GM12878 (cell line): ENCODE measurements at regions not wholly inside any gene's neighbourhood (a gene's known extent, or its start where the extent isn't known, plus 50 kb on each side); places are given as distances from the start of the nearest gene placed in this dataset.

ENCODE experiments used
- ATAC-seq: fragments of 200-7000 bp; cut with Tn5 transposase; 3 replicates; pipeline ENCODE4 v1.9.1; 2020; ENCODE audit warnings: mild to moderate bottlenecking, moderate library complexity
- BruUV-seq: library from RNA; stranded (reverse); fragments of 400-500 nt; replicated peaks from 2 replicates; lab custom pipeline; 2021; lab: Mats Ljungman, UMichigan
- CTCF ChIA-PET: fragments of 300-600 bp; sonication (Branson Sonifier 250); formaldehyde crosslinking; extraction: SDS; loops from one replicate; lab custom pipeline; 2021; ENCODE audit warnings: inconsistent platforms; lab: Yijun Ruan, JAX
- POLR2A ChIA-PET: fragments of 350-600 bp; formaldehyde crosslinking; extraction: SDS; loops from one replicate; lab custom pipeline; 2021; ENCODE audit warnings: inconsistent platforms; lab: Charles Lee
- RAD21 ChIA-PET: fragments of 300-600 bp; sonication (Branson Sonifier 250); formaldehyde crosslinking; loops from one replicate; lab custom pipeline; 2023; ENCODE audit warnings: antibody characterized with exemption; ENCODE audit not compliant: unreplicated experiment; lab: Charles Lee
- SMC1A ChIA-PET: fragments of 300-600 bp; sonication (Branson Sonifier 250); formaldehyde crosslinking; loops from one replicate; lab custom pipeline; 2023; ENCODE audit not compliant: unreplicated experiment, uncharacterized antibody; lab: Charles Lee
- DNase-seq: peaks from one replicate; pipeline ENCODE4 v3.0.0-alpha.2; 2011; ENCODE audit warnings: low read depth, low spot score
- FAIRE-seq: peaks from 3 replicates; lab custom pipeline; 2011; peaks lifted over from hg19 to GRCh38; lab: Jason Lieb, UNC
- H2AFZ ChIP-seq: 2 replicates; pipeline ENCODE4 v1.6.0; 2011; ENCODE audit warnings: low read depth, low read length, control low read depth; ENCODE audit not compliant: control insufficient read depth
- H3K27ac ChIP-seq: 2 replicates; pipeline ENCODE4 v1.5.1; 2011; ENCODE audit warnings: control low read depth; ENCODE audit not compliant: control insufficient read depth, insufficient read depth
- H3K27me3 ChIP-seq, 2 experiments: replicated peaks in 1 of 2; 2 replicates each; pipeline versions ENCODE4 v1.6.0 to v1.6.1; 2011; ENCODE audit warnings: low read length in 1 of 2; ENCODE audit not compliant: control insufficient read depth in 2 of 2, insufficient read depth in 2 of 2
- H3K36me3 ChIP-seq, 2 experiments: 2 replicates each; pipeline ENCODE4 v1.5.1; 2011; ENCODE audit warnings: low read length in 1 of 2; ENCODE audit not compliant: control insufficient read depth in 2 of 2, insufficient read depth in 2 of 2
- H3K4me1 ChIP-seq: 2 replicates; pipeline ENCODE4 v1.6.1; 2011; ENCODE audit warnings: mild to moderate bottlenecking, low read length, moderate library complexity, mixed read lengths; ENCODE audit not compliant: control insufficient read depth, insufficient read depth
- H3K4me2 ChIP-seq: 2 replicates; pipeline ENCODE4 v1.6.0; 2011; ENCODE audit warnings: control low read depth; ENCODE audit not compliant: control insufficient read depth, insufficient read depth
- H3K4me3 ChIP-seq: fragments of 200-600 bp; sonication (generic); 2 replicates; pipeline ENCODE4 v1.5.1; 2016
- H3K79me2 ChIP-seq: 2 replicates; pipeline ENCODE4 v1.6.0; 2011; ENCODE audit warnings: low read length; ENCODE audit not compliant: control insufficient read depth, insufficient read depth
- H3K9ac ChIP-seq: 2 replicates; pipeline ENCODE4 v1.8.0; 2011; ENCODE audit warnings: low read length, control low read depth, mixed read lengths; ENCODE audit not compliant: control insufficient read depth, insufficient read depth
- H3K9me3 ChIP-seq: replicated peaks from 3 replicates; pipeline ENCODE4 v1.5.1; 2011; ENCODE audit warnings: mild to moderate bottlenecking, low read length; ENCODE audit not compliant: control insufficient read depth, insufficient read depth
- H4K20me1 ChIP-seq: 2 replicates; pipeline ENCODE4 v1.6.0; 2011; ENCODE audit not compliant: control insufficient read depth, insufficient read depth
- BHLHE40 ChIP-seq, 2 experiments: fragments of 450-650 bp in 1 of 2; IDR thresholded peaks; 2 replicates each; pipeline ENCODE4 v1.6.1; 2011 to 2017; ENCODE audit warnings: low read depth in 2 of 2, borderline replicate concordance in 1 of 2, improper control_type of control experiment in 1 of 2, low read length in 1 of 2, mild to moderate bottlenecking in 1 of 2
- CEBPB ChIP-seq, 2 experiments: fragments of 150-350 bp in 1 of 2; IDR thresholded peaks; 2 replicates each; pipeline ENCODE4 v1.6.1; 2012 to 2014; ENCODE audit warnings: low read depth in 2 of 2, low read length in 2 of 2, borderline replicate concordance in 1 of 2, inconsistent platforms in 1 of 2
- EED ChIP-seq: sonication (generic); IDR thresholded peaks from 2 replicates; pipeline ENCODE4 v1.6.1; 2016; ENCODE audit warnings: antibody characterized with exemption, low read depth
- EGR1 ChIP-seq, 2 experiments: IDR thresholded peaks; 1 replicate in 1 of 2; 2 replicates in 1 of 2; pipeline ENCODE4 v1.6.1; 2011 to 2012; ENCODE audit warnings: low read depth in 2 of 2, low read length in 2 of 2, borderline replicate concordance in 1 of 2, mild to moderate bottlenecking in 1 of 2, moderate library complexity in 1 of 2
- HDAC2 ChIP-seq: fragments of 200-600 bp; sonication (generic); IDR thresholded peaks from 2 replicates; pipeline ENCODE4 v1.6.1; 2017
- HDAC6 ChIP-seq: fragments of 200-600 bp; sonication (generic); IDR thresholded peaks from one replicate; pipeline ENCODE4 v1.8.0; 2017; ENCODE audit warnings: antibody characterized with exemption; ENCODE audit not compliant: unreplicated experiment
- HDGF ChIP-seq: fragments of 450-650 bp; IDR thresholded peaks from 2 replicates; pipeline ENCODE4 v1.6.1; 2016; ENCODE audit warnings: antibody characterized with exemption
- IKZF2 ChIP-seq, 2 experiments: fragments of 450-650 bp; IDR thresholded peaks; 2 replicates each; pipeline ENCODE4 v1.6.1; 2017; ENCODE audit warnings: mild to moderate bottlenecking in 2 of 2, moderate library complexity in 2 of 2
- IRF4 ChIP-seq: IDR thresholded peaks from 2 replicates; pipeline ENCODE4 v1.6.1; 2011; ENCODE audit warnings: low read depth, low read length
- MEF2B ChIP-seq: fragments of 450-650 bp; IDR thresholded peaks from 2 replicates; pipeline ENCODE4 v1.6.1; 2018; ENCODE audit warnings: mild to moderate bottlenecking, moderate library complexity; ENCODE audit not compliant: partially characterized antibody, poor library complexity, severe bottlenecking
- NFIC ChIP-seq: IDR thresholded peaks from 2 replicates; pipeline ENCODE4 v1.6.1; 2012; ENCODE audit warnings: low read depth, mild to moderate bottlenecking, inconsistent platforms, low read length, moderate library complexity
- RAD51 ChIP-seq: fragments of 450-650 bp; IDR thresholded peaks from 2 replicates; pipeline ENCODE4 v1.6.1; 2016; ENCODE audit warnings: moderate library complexity, mild to moderate bottlenecking, inconsistent platforms
- SMARCA5 ChIP-seq: fragments of 450-650 bp; IDR thresholded peaks from 2 replicates; pipeline ENCODE4 v1.6.1; 2017; ENCODE audit warnings: mild to moderate bottlenecking
- SRF ChIP-seq, 2 experiments: IDR thresholded peaks; 2 replicates each; pipeline ENCODE4 v1.6.1; 2011; ENCODE audit warnings: low read depth in 2 of 2, low read length in 2 of 2, mild to moderate bottlenecking in 1 of 2, moderate library complexity in 1 of 2
- STAT1 ChIP-seq: fragments of 450-650 bp; conservative IDR thresholded peaks from 2 replicates; pipeline ENCODE4 v1.6.1; 2014; ENCODE audit warnings: antibody characterized with exemption, mild to moderate bottlenecking
- ZNF24 ChIP-seq: fragments of 450-650 bp; IDR thresholded peaks from 2 replicates; pipeline ENCODE4 v1.6.1; 2017; ENCODE audit warnings: antibody characterized with exemption, mild to moderate bottlenecking
- ZNF384 ChIP-seq: IDR thresholded peaks from 2 replicates; pipeline ENCODE4 v1.6.1; 2012; ENCODE audit warnings: low read depth, mild to moderate bottlenecking, low read length, improper control_type of control experiment, borderline replicate concordance
- WGBS: methylation state at CpG from one replicate; pipeline ENCODE4 v1.1.6; 2016; ENCODE audit warnings: low lambda C conversion rate; ENCODE audit not compliant: insufficient replicate concordance, insufficient coverage; ENCODE audit errors: missing lambda C conversion rate; 5-methylcytosine and 5-hydroxymethylcytosine counted together
- in situ Hi-C: fragments of 300-500 bp; cut with MboI; formaldehyde crosslinking; loops from 9 replicates; pipeline ENCODE4 v1.14.3; 2018; ENCODE audit warnings: mixed read lengths
- intact Hi-C: fragments of 100-400 bp; cut with micrococcal nuclease; formaldehyde crosslinking; loops from one replicate; pipeline ENCODE4 v1.14.2; 2022; ENCODE audit not compliant: unreplicated experiment

- no peaks in the 10 kb centered on the region for H3K4me1 ChIP-seq
- 32% methylated on average over 2 of the region's 2 CpGs for WGBS
- no peaks in the 10 kb centered on the region; the same call in 2 of the 3 replicates for H3K9me3 ChIP-seq
- ChIA-PET CTCF (no interaction called here), RAD21 (no interaction called here), SMC1A (interaction anchor here (2.0 kb wide), 1 partner anchor 15 kb away, joined by 4 read pairs; no protein-coding TSS in a partner anchor), POLR2A (no interaction called here)
- H3K9ac ChIP-seq: no peak overlapping the region
- H4K20me1 ChIP-seq: no peaks in the 10 kb centered on the region
- no peaks in the 10 kb centered on the region for H3K79me2 ChIP-seq
- DNase-seq (no peak), ATAC-seq (no peak), FAIRE-seq (no peak)
- no peaks in the 10 kb centered on the region for H3K36me3 ChIP-seq
- BruUV-seq: no TSS peak
- no peak overlapping the region for H3K27ac ChIP-seq
- H2AFZ ChIP-seq: no peak overlapping the region
- intact Hi-C loops: no loop called here
- in situ Hi-C loops: no loop called here
- no peak for TF ChIP-seq SRF (IDR thresholded peaks at IDR 0.05; ENCODE audit: low read depth in 2 of 2, low read length in 2 of 2)
- TF ChIP-seq CEBPB (IDR thresholded peaks at IDR 0.05; ENCODE audit: borderline replicate concordance in 1 of 2, low read depth in 2 of 2, low read length in 2 of 2): no peak
- TF ChIP-seq RAD51: no peak
- no peak for TF ChIP-seq ZNF24
- TF ChIP-seq BHLHE40 (IDR thresholded peaks at IDR 0.05; ENCODE audit: borderline replicate concordance in 1 of 2, low read depth in 2 of 2, low read length in 1 of 2): no peak
- no peak for TF ChIP-seq HDGF
- no peak for TF ChIP-seq EGR1 (IDR thresholded peaks at IDR 0.05; ENCODE audit: borderline replicate concordance in 1 of 2, low read depth in 2 of 2, low read length in 2 of 2)
- no peak for TF ChIP-seq STAT1
- no peak for TF ChIP-seq IKZF2 (IDR thresholded peaks at IDR 0.05)
- TF ChIP-seq ZNF384: no peak
- no peak for TF ChIP-seq SMARCA5
- no peak for TF ChIP-seq NFIC
- no peak for TF ChIP-seq EED
- no peak for TF ChIP-seq IRF4
- no peak for TF ChIP-seq HDAC6
- TF ChIP-seq HDAC2: no peak
- no peak for TF ChIP-seq MEF2B
- H3K4me3 ChIP-seq: no peak overlapping the region
- H3K4me2 ChIP-seq: no peak overlapping the region
- no peaks in the 10 kb centered on the region for H3K27me3 ChIP-seq
Observed at GRCh38 chr5:6082685-6083084, 295.7 kb downstream of the MED10 start.
